ENCODE measurements at regions not wholly inside any gene's neighbourhood (a gene's known extent, or its start where the extent isn't known, plus 50 kb on each side); places are given as distances from the start of the nearest gene placed in this dataset.
A peak's percentile ranks its signal among the peaks of the same experiment; 100 is the strongest.

DNA sequence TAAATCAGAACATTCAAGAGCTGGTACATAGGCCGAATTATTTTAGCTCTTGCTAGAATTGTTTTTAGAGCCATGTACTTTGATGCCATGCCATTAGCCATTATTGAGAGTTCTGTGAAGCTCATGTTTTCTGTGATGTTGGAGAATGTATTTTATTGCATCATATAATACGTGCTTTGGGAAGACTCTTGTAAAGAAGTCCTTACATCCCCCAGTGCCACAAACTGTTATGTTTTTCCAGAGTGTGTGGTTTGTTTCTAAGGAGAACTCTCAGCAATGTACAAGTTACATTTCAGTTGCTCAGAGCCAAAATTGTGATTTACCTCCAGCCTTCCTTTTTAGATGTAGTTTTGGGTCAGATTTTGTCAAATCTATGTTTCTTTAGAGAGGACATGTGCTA is 148.6 kb downstream of the HAUS1 start:
- no TSS peak for BruUV-seq (replicated peaks)

GRCh38 chr18:46253498-46253897 is 149.3 kb downstream of the HAUS1 start:
- BruUV-seq (replicated peaks) = no TSS peak

More for the DNA sequence above, 148.6 kb downstream of the HAUS1 start:
- TF ChIP-seq, protein P1, sequence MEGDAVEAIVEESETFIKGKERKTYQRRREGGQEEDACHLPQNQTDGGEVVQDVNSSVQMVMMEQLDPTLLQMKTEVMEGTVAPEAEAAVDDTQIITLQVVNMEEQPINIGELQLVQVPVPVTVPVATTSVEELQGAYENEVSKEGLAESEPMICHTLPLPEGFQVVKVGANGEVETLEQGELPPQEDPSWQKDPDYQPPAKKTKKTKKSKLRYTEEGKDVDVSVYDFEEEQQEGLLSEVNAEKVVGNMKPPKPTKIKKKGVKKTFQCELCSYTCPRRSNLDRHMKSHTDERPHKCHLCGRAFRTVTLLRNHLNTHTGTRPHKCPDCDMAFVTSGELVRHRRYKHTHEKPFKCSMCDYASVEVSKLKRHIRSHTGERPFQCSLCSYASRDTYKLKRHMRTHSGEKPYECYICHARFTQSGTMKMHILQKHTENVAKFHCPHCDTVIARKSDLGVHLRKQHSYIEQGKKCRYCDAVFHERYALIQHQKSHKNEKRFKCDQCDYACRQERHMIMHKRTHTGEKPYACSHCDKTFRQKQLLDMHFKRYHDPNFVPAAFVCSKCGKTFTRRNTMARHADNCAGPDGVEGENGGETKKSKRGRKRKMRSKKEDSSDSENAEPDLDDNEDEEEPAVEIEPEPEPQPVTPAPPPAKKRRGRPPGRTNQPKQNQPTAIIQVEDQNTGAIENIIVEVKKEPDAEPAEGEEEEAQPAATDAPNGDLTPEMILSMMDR (conservative IDR thresholded peaks at IDR 0.05; ENCODE audit: low read depth, low read length) = no peak
- no peak for TF ChIP-seq EZH2 (IDR thresholded peaks at IDR 0.05; ENCODE audit: borderline replicate concordance, low read depth, low read length, poor library complexity, severe bottlenecking)
- peaks cover 18% of the 10 kb centered on the region for H3K4me1 ChIP-seq (ENCODE audit: insufficient read depth, low read length, poor library complexity, severe bottlenecking)
- H3K36me3 ChIP-seq (ENCODE audit: insufficient read depth, low read length, poor library complexity, severe bottlenecking) = peaks cover 3% of the 10 kb centered on the region
- H3K27me3 ChIP-seq (replicated peaks; ENCODE audit: insufficient read depth, low read depth, low read length, poor library complexity) = no peaks in the 10 kb centered on the region
- intact Hi-C loops (cut with micrococcal nuclease; ENCODE audit: unreplicated experiment) = no loop called here
- no peaks in the 10 kb centered on the region for H3K9me3 ChIP-seq (ENCODE audit: low read depth, low read length, poor library complexity, severe bottlenecking)
- DNase-seq (ENCODE audit: low spot score) = no peak
- H3K27ac ChIP-seq (ENCODE audit: low read depth, low read length, poor library complexity, severe bottlenecking) = peak overlapping the region; percentile 12
- H3K4me3 ChIP-seq (ENCODE audit: low read depth, low read length, poor library complexity, severe bottlenecking) = no peak overlapping the region
- ChIA-PET CTCF (no interaction called here), POLR2A (ENCODE audit: low non-redundant PET) (no interaction called here)

DNA sequence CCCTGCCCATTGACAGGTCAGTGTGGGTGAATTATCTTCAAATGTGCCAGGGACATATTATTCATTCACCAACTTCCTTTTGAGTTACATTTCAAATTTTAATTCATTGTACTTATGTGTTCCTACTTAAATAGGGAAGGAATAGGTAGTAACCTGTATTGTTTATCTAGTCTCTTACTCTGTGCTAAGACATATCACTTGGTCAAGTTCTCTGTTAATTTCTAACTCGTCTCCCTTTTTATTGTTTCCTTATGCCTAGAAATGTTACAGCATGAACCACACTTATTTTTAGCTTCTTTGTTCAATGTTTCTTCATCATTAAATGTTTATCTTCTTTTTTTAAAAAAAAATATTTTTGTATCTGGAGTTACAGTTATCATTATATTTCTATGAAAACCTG is 151.9 kb downstream of the HAUS1 start:
- TSS peak; percentile 15 for BruUV-seq (replicated peaks)
- no peak for DNase-seq (ENCODE audit: low spot score)
- H3K4me1 ChIP-seq (ENCODE audit: insufficient read depth, low read length, poor library complexity, severe bottlenecking) = peaks cover 11% of the 10 kb centered on the region
- ChIA-PET CTCF (no interaction called here), POLR2A (ENCODE audit: low non-redundant PET) (no interaction called here)
- TF ChIP-seq, protein P1 (conservative IDR thresholded peaks at IDR 0.05; ENCODE audit: low read depth, low read length) = no peak
- no peak for TF ChIP-seq EZH2 (IDR thresholded peaks at IDR 0.05; ENCODE audit: borderline replicate concordance, low read depth, low read length, poor library complexity, severe bottlenecking)
- no peaks in the 10 kb centered on the region for H3K9me3 ChIP-seq (ENCODE audit: low read depth, low read length, poor library complexity, severe bottlenecking)
- intact Hi-C loops (cut with micrococcal nuclease; ENCODE audit: unreplicated experiment) = no loop called here
- H3K36me3 ChIP-seq (ENCODE audit: insufficient read depth, low read length, poor library complexity, severe bottlenecking) = peaks cover 3% of the 10 kb centered on the region
- no peak overlapping the region for H3K27ac ChIP-seq (ENCODE audit: low read depth, low read length, poor library complexity, severe bottlenecking)
- no peak overlapping the region for H3K4me3 ChIP-seq (ENCODE audit: low read depth, low read length, poor library complexity, severe bottlenecking)
- no peaks in the 10 kb centered on the region for H3K27me3 ChIP-seq (replicated peaks; ENCODE audit: insufficient read depth, low read depth, low read length, poor library complexity)

More at GRCh38 chr18:46253498-46253897, 149.3 kb downstream of the HAUS1 start:
- Histone ChIP-seq H3K27ac (ENCODE audit: low read depth, low read length, poor library complexity, severe bottlenecking) (no peak overlapping the region), H3K36me3 (ENCODE audit: insufficient read depth, low read length, poor library complexity, severe bottlenecking) (peaks cover 3% of the 10 kb centered on the region), H3K27me3 (replicated peaks; ENCODE audit: insufficient read depth, low read depth, low read length, poor library complexity) (no peaks in the 10 kb centered on the region), H3K9me3 (ENCODE audit: low read depth, low read length, poor library complexity, severe bottlenecking) (no peaks in the 10 kb centered on the region), H3K4me3 (ENCODE audit: low read depth, low read length, poor library complexity, severe bottlenecking) (no peak overlapping the region), H3K4me1 (ENCODE audit: insufficient read depth, low read length, poor library complexity, severe bottlenecking) (peaks cover 18% of the 10 kb centered on the region)
- intact Hi-C loops (cut with micrococcal nuclease; ENCODE audit: unreplicated experiment) = no loop called here
- no peak for TF ChIP-seq EZH2 (IDR thresholded peaks at IDR 0.05; ENCODE audit: borderline replicate concordance, low read depth, low read length, poor library complexity, severe bottlenecking)
- TF ChIP-seq, protein P1 (conservative IDR thresholded peaks at IDR 0.05; ENCODE audit: low read depth, low read length) = no peak
- DNase-seq (ENCODE audit: low spot score) = no peak
- POLR2A ChIA-PET (ENCODE audit: low non-redundant PET) = interaction anchor here (0.5 kb wide), 1 partner anchor 35 kb away, joined by 7 read pairs; no protein-coding TSS in a partner anchor
- CTCF ChIA-PET = no interaction called here

Measured in A673 (cell line).